Stomach (tissue), 8 donors: ENCODE measurements at regions not wholly inside any gene's neighbourhood (a gene's known extent, or its start where the extent isn't known, plus 50 kb on each side); places are given as distances from the start of the nearest gene placed in this dataset.
A peak's percentile ranks its signal among the peaks of the same experiment; 100 is the strongest.

Experiments
- DNase-seq, 2 donors: peaks; one replicate each; pipeline versions ENCODE4 v3.0.0 to v3.0.0-alpha.2; 2013 to 2019
- H3K27ac ChIP-seq, 5 donors: fragments of 200-600 bp in 4 of 5; sonication (generic) in 4 of 5; one replicate each; pipeline ENCODE4 v1.5.1; 2013 to 2019; ENCODE audit warnings: mild to moderate bottlenecking in 1 of 5, moderate library complexity in 1 of 5
- H3K27me3 ChIP-seq, 3 donors: fragments of 200-600 bp; sonication (generic); one replicate each; pipeline ENCODE4 v1.5.1; 2017 to 2019; ENCODE audit warnings: mixed run types in 1 of 3
- H3K36me3 ChIP-seq, 4 donors: fragments of 200-600 bp; sonication (generic); 1 replicate in 3 of 4; 2 replicates in 1 of 4; pipeline ENCODE4 v1.5.1; 2016 to 2019
- H3K4me1 ChIP-seq, 4 donors: fragments of 200-600 bp; sonication (generic); one replicate each; pipeline ENCODE4 v1.5.1; 2016 to 2019
- H3K4me3 ChIP-seq, 4 donors: fragments of 200-600 bp; sonication (generic) in 3 of 4; one replicate each; pipeline ENCODE4 v1.5.1; 2016 to 2019; ENCODE audit warnings: mild to moderate bottlenecking in 1 of 4
- H3K9me3 ChIP-seq, 4 donors: fragments of 200-600 bp; sonication (generic); one replicate each; pipeline ENCODE4 v1.5.1; 2016 to 2019
- CTCF ChIP-seq, 7 experiments: fragments of 450-650 bp in 4 of 7; fragments of 200-600 bp in 3 of 7; sonication (generic) in 3 of 7; IDR thresholded peaks; one replicate each; pipeline ENCODE4 v1.5.1; 2016 to 2019; ENCODE audit warnings: antibody characterized with exemption in 7 of 7, control low read depth in 2 of 7, mild to moderate bottlenecking in 1 of 7
- EP300 ChIP-seq: sonication (generic); formaldehyde crosslinking; IDR thresholded peaks from one replicate; pipeline ENCODE4 v1.6.1; 2017; ENCODE audit warnings: antibody characterized with exemption
- POLR2A ChIP-seq, 4 donors: fragments of 450-650 bp; IDR thresholded peaks; one replicate each; pipeline ENCODE4 v1.6.1; 2016; ENCODE audit warnings: antibody characterized with exemption in 4 of 4, control low read depth in 2 of 4, mild to moderate bottlenecking in 1 of 4, moderate library complexity in 1 of 4
- POLR2AphosphoS5 ChIP-seq, 3 donors: sonication (generic); formaldehyde crosslinking; IDR thresholded peaks; one replicate each; pipeline ENCODE4 v1.6.1; 2016; ENCODE audit warnings: antibody characterized with exemption in 3 of 3
- WGBS, 5 donors: extraction: QIAGEN DNeasy Blood & Tissue Kit in 3 of 5; methylation state at CpG; one replicate each; pipeline versions ENCODE4 v1.1.5 to v1.1.7; 2013 to 2018; 5-methylcytosine and 5-hydroxymethylcytosine counted together
- intact Hi-C: fragments of 100-400 bp; cut with DNase I; formaldehyde crosslinking; loops from one replicate; pipeline ENCODE4 v1.15.1; 2023; ENCODE audit warnings: low total_unique reads
- donor health status: healthy with polysubstance abuse.
- donor health status: Bipolar disorder and iron deficiency.
- donor health status: healthy.

- Histone ChIP-seq H3K27ac (peak overlapping the region in 2 of 5 donors; percentile 86 to 90), H3K36me3 (no peaks in the 10 kb centered on the region), H3K9me3 (no peaks in the 10 kb centered on the region), H3K4me3 (peak overlapping the region in 2 of 4 donors; percentile 67 to 68), H3K4me1 (peaks cover 0 to 18% (median 0%) of the 10 kb centered on the region in 4 donors), H3K27me3 (no peaks in the 10 kb centered on the region)
- DNase-seq = no peak
- WGBS, 5 donors = 1% methylated on average over 17 to 45 of the region's 54 CpGs; no CpG with 5 or more reads in 3 of the 5 donors
- no peak for TF ChIP-seq POLR2A (IDR thresholded peaks at IDR 0.05)
- TF ChIP-seq CTCF (IDR thresholded peaks at IDR 0.05) = no peak
- no peak for TF ChIP-seq POLR2AphosphoS5 (IDR thresholded peaks at IDR 0.05)
- TF ChIP-seq EP300 = no peak
- intact Hi-C loops = no loop called here
Observed at GRCh38 chrY:7274369-7274913, 362.9 kb upstream of the AMELY start.

- Histone ChIP-seq H3K36me3 (no peaks in the 10 kb centered on the region), H3K27ac (peak overlapping the region in 2 of 5 donors; percentile 86 to 90), H3K4me1 (peaks cover 0 to 12% (median 0%) of the 10 kb centered on the region in 4 donors), H3K4me3 (peak overlapping the region in 2 of 4 donors; percentile 67 to 68), H3K27me3 (no peaks in the 10 kb centered on the region), H3K9me3 (no peaks in the 10 kb centered on the region)
- DNase-seq = no peak
- intact Hi-C loops = no loop called here
- WGBS, 5 donors = 0 to 1% (median 0%) methylated on average over 1 to 65 of the region's 65 CpGs; no CpG with 5 or more reads in 2 of the 5 donors
- no peak for TF ChIP-seq EP300
- no peak for TF ChIP-seq POLR2A (IDR thresholded peaks at IDR 0.05)
- no peak for TF ChIP-seq CTCF (IDR thresholded peaks at IDR 0.05)
Observed at GRCh38 chrY:7273587-7274203, 362.1 kb upstream of the AMELY start.

GRCh38 chrY:7272556-7273195, 361.1 kb upstream of the AMELY start:
- DNase-seq = no peak
- H3K4me1 ChIP-seq = peaks cover 0 to 12% (median 0%) of the 10 kb centered on the region in 4 donors
- WGBS, 5 donors = 0 to 3% (median 0%) methylated on average over 13 to 24 of the region's 24 CpGs; no CpG with 5 or more reads in 2 of the 5 donors
- H3K4me3 ChIP-seq = peak overlapping the region in 2 of 4 donors; percentile 67 to 68
- TF ChIP-seq EP300 = no peak
- TF ChIP-seq POLR2A (IDR thresholded peaks at IDR 0.05) = no peak
- no peak for TF ChIP-seq POLR2AphosphoS5 (IDR thresholded peaks at IDR 0.05)
- TF ChIP-seq CTCF (IDR thresholded peaks at IDR 0.05) = peak in 2 of 7 experiments; percentile 25 to 42
- no peaks in the 10 kb centered on the region for H3K9me3 ChIP-seq
- peak overlapping the region in 2 of 5 donors; percentile 86 to 90 for H3K27ac ChIP-seq
- H3K36me3 ChIP-seq = no peaks in the 10 kb centered on the region
- intact Hi-C loops = no loop called here
- no peaks in the 10 kb centered on the region for H3K27me3 ChIP-seq

- intact Hi-C loops = no loop called here
Observed at GRCh38 chrY:7263773-7264172, 352.2 kb upstream of the AMELY start.

More at GRCh38 chrY:7263773-7264172, 352.2 kb upstream of the AMELY start:
- H3K27ac ChIP-seq = no peak overlapping the region
- WGBS, 5 donors = 83 to 100% (median 92%) methylated on average over 7 to 29 of the region's 29 CpGs; no CpG with 5 or more reads in 2 of the 5 donors
- H3K4me1 ChIP-seq = no peaks in the 10 kb centered on the region
- H3K36me3 ChIP-seq = no peaks in the 10 kb centered on the region
- no peak for DNase-seq
- H3K9me3 ChIP-seq = no peaks in the 10 kb centered on the region
- TF ChIP-seq POLR2A (IDR thresholded peaks at IDR 0.05) (no peak), CTCF (IDR thresholded peaks at IDR 0.05) (no peak), EP300 (no peak), POLR2AphosphoS5 (IDR thresholded peaks at IDR 0.05) (no peak)
- no peaks in the 10 kb centered on the region for H3K27me3 ChIP-seq
- H3K4me3 ChIP-seq = no peak overlapping the region
